Prostate gland (tissue), 2 donors: ENCODE measurements at regions not wholly inside any gene's neighbourhood (a gene's known extent, or its start where the extent isn't known, plus 50 kb on each side); places are given as distances from the start of the nearest gene placed in this dataset.

Source experiments
- CTCF ChIP-seq, 4 experiments: fragments of 200-600 bp in 2 of 4; fragments of 450-650 bp in 2 of 4; sonication (generic) in 2 of 4; IDR thresholded peaks; 1 replicate in 3 of 4; 2 replicates in 1 of 4; pipeline ENCODE4 v1.5.1; 2016 to 2019; ENCODE audit warnings: antibody characterized with exemption in 4 of 4, mild to moderate bottlenecking in 2 of 4, moderate library complexity in 2 of 4
- POLR2A ChIP-seq: fragments of 450-650 bp; IDR thresholded peaks from one replicate; pipeline ENCODE4 v1.6.1; 2016; ENCODE audit warnings: antibody characterized with exemption, mild to moderate bottlenecking
- POLR2AphosphoS5 ChIP-seq: sonication (generic); formaldehyde crosslinking; IDR thresholded peaks from one replicate; pipeline ENCODE4 v1.6.1; 2017; ENCODE audit warnings: antibody characterized with exemption

GRCh38 chr15:77734306-77734705, 101.6 kb upstream of the LINGO1 start:
- TF ChIP-seq CTCF (IDR thresholded peaks at IDR 0.05) (no peak), POLR2AphosphoS5 (no peak), POLR2A (no peak)
